ENCODE measurements at regions not wholly inside any gene's neighbourhood (a gene's known extent, or its start where the extent isn't known, plus 50 kb on each side); places are given as distances from the start of the nearest gene placed in this dataset.

DNA sequence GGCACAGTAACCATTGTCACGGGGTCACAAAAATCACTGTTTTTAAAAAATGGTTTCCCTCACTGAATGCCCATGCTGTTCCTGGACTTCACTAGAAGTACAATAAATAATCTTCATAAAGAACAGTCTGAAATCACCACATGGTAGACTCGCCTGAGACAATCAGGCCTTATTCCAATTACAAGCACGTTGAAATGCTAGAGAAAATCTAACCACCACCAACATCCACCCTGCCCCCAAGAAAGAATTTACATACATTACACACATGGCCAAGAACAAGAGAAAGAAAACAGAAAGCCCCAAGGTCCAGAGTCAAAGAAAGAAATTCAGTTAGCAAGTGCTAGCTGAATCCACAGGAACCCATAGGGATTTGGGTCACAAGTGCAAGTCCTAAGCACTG, 107.0 kb upstream of the ERG start:
- no peaks in the 10 kb centered on the region for H3F3A ChIP-seq (ENCODE audit: insufficient read depth, low read length, poor library complexity, severe bottlenecking)
- no peak overlapping the region for H3K4me3 ChIP-seq (ENCODE audit: low read length)
- H3K9me3 ChIP-seq (ENCODE audit: low read length): no peaks in the 10 kb centered on the region
- H3K4me2 ChIP-seq (ENCODE audit: low read length): no peak overlapping the region
- TF ChIP-seq EZH2 (IDR thresholded peaks at IDR 0.05; ENCODE audit: borderline replicate concordance, insufficient read depth, low read length, poor library complexity, severe bottlenecking): no peak
- no peak for TF ChIP-seq TAF1 (IDR thresholded peaks at IDR 0.05; ENCODE audit: low read depth)
- TF ChIP-seq REST (IDR thresholded peaks at IDR 0.05; ENCODE audit: borderline replicate concordance): no peak
- TF ChIP-seq RAD21 (conservative IDR thresholded peaks at IDR 0.05): no peak
- TF ChIP-seq SMC3 (conservative IDR thresholded peaks at IDR 0.05; ENCODE audit: poor library complexity): no peak
- no peak for TF ChIP-seq MXI1 (conservative IDR thresholded peaks at IDR 0.05; ENCODE audit: poor library complexity, severe bottlenecking)
- TF ChIP-seq POLR2AphosphoS5 (IDR thresholded peaks at IDR 0.05): no peak
- no peak for TF ChIP-seq EP300 (conservative IDR thresholded peaks at IDR 0.05; ENCODE audit: poor library complexity, severe bottlenecking)
- TF ChIP-seq, protein P1, sequence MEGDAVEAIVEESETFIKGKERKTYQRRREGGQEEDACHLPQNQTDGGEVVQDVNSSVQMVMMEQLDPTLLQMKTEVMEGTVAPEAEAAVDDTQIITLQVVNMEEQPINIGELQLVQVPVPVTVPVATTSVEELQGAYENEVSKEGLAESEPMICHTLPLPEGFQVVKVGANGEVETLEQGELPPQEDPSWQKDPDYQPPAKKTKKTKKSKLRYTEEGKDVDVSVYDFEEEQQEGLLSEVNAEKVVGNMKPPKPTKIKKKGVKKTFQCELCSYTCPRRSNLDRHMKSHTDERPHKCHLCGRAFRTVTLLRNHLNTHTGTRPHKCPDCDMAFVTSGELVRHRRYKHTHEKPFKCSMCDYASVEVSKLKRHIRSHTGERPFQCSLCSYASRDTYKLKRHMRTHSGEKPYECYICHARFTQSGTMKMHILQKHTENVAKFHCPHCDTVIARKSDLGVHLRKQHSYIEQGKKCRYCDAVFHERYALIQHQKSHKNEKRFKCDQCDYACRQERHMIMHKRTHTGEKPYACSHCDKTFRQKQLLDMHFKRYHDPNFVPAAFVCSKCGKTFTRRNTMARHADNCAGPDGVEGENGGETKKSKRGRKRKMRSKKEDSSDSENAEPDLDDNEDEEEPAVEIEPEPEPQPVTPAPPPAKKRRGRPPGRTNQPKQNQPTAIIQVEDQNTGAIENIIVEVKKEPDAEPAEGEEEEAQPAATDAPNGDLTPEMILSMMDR (IDR thresholded peaks at IDR 0.05; ENCODE audit: poor library complexity, severe bottlenecking): no peak
- no peak overlapping the region for H3K9ac ChIP-seq (ENCODE audit: low read length)
- H3K79me2 ChIP-seq (replicated peaks; ENCODE audit: insufficient read depth, low read length): no peaks in the 10 kb centered on the region
- no peaks in the 10 kb centered on the region for H3K9me2 ChIP-seq (ENCODE audit: insufficient read depth, low read length)
- no peaks in the 10 kb centered on the region for H4K20me1 ChIP-seq (ENCODE audit: insufficient read depth)
- no peaks in the 10 kb centered on the region for H3K27me3 ChIP-seq (ENCODE audit: insufficient read depth, low read depth, low read length)
- H2AFZ ChIP-seq (ENCODE audit: low read depth, low read length): no peak overlapping the region
- no peaks in the 10 kb centered on the region for H3K36me3 ChIP-seq (ENCODE audit: insufficient read depth, low read length)
- H3K27ac ChIP-seq (ENCODE audit: low read length): no peak overlapping the region

DNA sequence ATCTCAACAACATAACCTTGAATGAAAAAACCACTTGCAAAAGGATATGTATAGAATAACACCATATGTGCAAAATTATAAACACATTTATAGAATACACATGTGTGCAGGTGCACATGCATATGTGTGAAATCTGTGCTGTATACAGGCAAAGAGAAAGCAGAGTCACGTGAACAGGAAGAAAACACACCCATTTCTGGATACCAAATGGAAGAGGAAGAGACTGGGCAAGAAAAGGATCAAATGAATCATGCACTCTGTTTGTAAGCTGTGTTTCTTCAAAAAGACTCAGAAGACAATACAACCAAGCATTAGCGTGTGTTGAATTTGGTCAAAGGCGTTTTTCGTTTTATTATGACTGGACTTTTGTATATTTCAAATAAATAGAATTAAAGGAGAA, 111.3 kb upstream of the ERG start:
- Histone ChIP-seq H3K36me3 (ENCODE audit: insufficient read depth, low read length) (no peaks in the 10 kb centered on the region), H3K27me3 (ENCODE audit: insufficient read depth, low read depth, low read length) (no peaks in the 10 kb centered on the region), H4K20me1 (ENCODE audit: insufficient read depth) (no peaks in the 10 kb centered on the region), H3K27ac (ENCODE audit: low read length) (no peak overlapping the region), H3F3A (ENCODE audit: insufficient read depth, low read length, poor library complexity, severe bottlenecking) (no peaks in the 10 kb centered on the region), H3K9me2 (ENCODE audit: insufficient read depth, low read length) (no peaks in the 10 kb centered on the region), H3K9me3 (ENCODE audit: low read length) (no peaks in the 10 kb centered on the region), H3K4me3 (ENCODE audit: low read length) (no peak overlapping the region), H3K9ac (ENCODE audit: low read length) (no peak overlapping the region), H3K4me2 (ENCODE audit: low read length) (no peak overlapping the region), H2AFZ (ENCODE audit: low read depth, low read length) (no peak overlapping the region), H3K79me2 (replicated peaks; ENCODE audit: insufficient read depth, low read length) (no peaks in the 10 kb centered on the region)
- TF ChIP-seq SMC3 (conservative IDR thresholded peaks at IDR 0.05; ENCODE audit: poor library complexity) (no peak), REST (IDR thresholded peaks at IDR 0.05; ENCODE audit: borderline replicate concordance) (no peak), POLR2AphosphoS5 (IDR thresholded peaks at IDR 0.05) (no peak), TAF1 (IDR thresholded peaks at IDR 0.05; ENCODE audit: low read depth) (no peak), RAD21 (conservative IDR thresholded peaks at IDR 0.05) (no peak), MXI1 (conservative IDR thresholded peaks at IDR 0.05; ENCODE audit: poor library complexity, severe bottlenecking) (no peak), EP300 (conservative IDR thresholded peaks at IDR 0.05; ENCODE audit: poor library complexity, severe bottlenecking) (no peak), EZH2 (IDR thresholded peaks at IDR 0.05; ENCODE audit: borderline replicate concordance, insufficient read depth, low read length, poor library complexity, severe bottlenecking) (no peak)
- TF ChIP-seq, protein P1 (IDR thresholded peaks at IDR 0.05; ENCODE audit: poor library complexity, severe bottlenecking): no peak

Data from neural cell (in vitro differentiated cells).